Caco-2 (cell line): ENCODE measurements at regions not wholly inside any gene's neighbourhood (a gene's known extent, or its start where the extent isn't known, plus 50 kb on each side); places are given as distances from the start of the nearest gene placed in this dataset.

Experiments used
- BruUV-seq: library from RNA; stranded (reverse); fragments of 400-500 nt; replicated peaks from 2 replicates; lab custom pipeline; 2021; lab: Mats Ljungman, UMichigan
- CTCF ChIA-PET: fragments of 300-600 bp; sonication (Branson Sonifier 250); formaldehyde crosslinking; loops from one replicate; lab custom pipeline; 2022; ENCODE audit warnings: antibody characterized with exemption; lab: Charles Lee
- POLR2A ChIA-PET: fragments of 300-600 bp; sonication (Branson Sonifier 250); formaldehyde crosslinking; loops from one replicate; lab custom pipeline; 2022; ENCODE audit warnings: antibody characterized with exemption; lab: Charles Lee
- DNase-seq, 2 experiments: peaks; one replicate each; pipeline versions ENCODE4 v3.0.0 to v3.0.0-alpha.2; 2020 to 2022
- H3K27me3 ChIP-seq: replicated peaks from 2 replicates; pipeline ENCODE4 v1.6.0; 2011; ENCODE audit warnings: low read length; ENCODE audit not compliant: control insufficient read depth, insufficient read depth
- H3K36me3 ChIP-seq: 2 replicates; pipeline ENCODE4 v1.5.1; 2011; ENCODE audit warnings: low read length; ENCODE audit not compliant: control insufficient read depth, insufficient read depth
- H3K4me1 ChIP-seq: fragments of 250-450 bp; sonication (Bioruptor Pico); 2 replicates; pipeline ENCODE4 v1.5.1; 2020; ENCODE audit warnings: mild to moderate bottlenecking
- H3K4me3 ChIP-seq: 2 replicates; pipeline ENCODE4 v1.5.1; 2011; ENCODE audit warnings: low read depth, mild to moderate bottlenecking, control low read depth, low read length
- H3K9me3 ChIP-seq: fragments of 250-450 bp; sonication (Bioruptor Pico); 2 replicates; pipeline ENCODE4 v1.5.1; 2020; ENCODE audit warnings: mild to moderate bottlenecking, moderate library complexity
- H3K27ac Mint-ChIP-seq: one replicate; pipeline ENCODE4 v1.8.0; 2022; ENCODE audit warnings: mixed read lengths; ENCODE audit not compliant: unreplicated experiment
- H3K27me3 Mint-ChIP-seq: one replicate; pipeline ENCODE4 v1.8.0; 2022; ENCODE audit warnings: mixed read lengths; ENCODE audit not compliant: insufficient read depth, unreplicated experiment
- H3K36me3 Mint-ChIP-seq: one replicate; pipeline ENCODE4 v1.8.0; 2022; ENCODE audit warnings: mild to moderate bottlenecking, mixed read lengths; ENCODE audit not compliant: insufficient read depth, unreplicated experiment
- H3K4me1 Mint-ChIP-seq: one replicate; pipeline ENCODE4 v1.8.0; 2022; ENCODE audit warnings: low read depth, mixed read lengths; ENCODE audit not compliant: unreplicated experiment
- H3K4me3 Mint-ChIP-seq: one replicate; pipeline ENCODE4 v1.8.0; 2022; ENCODE audit warnings: mild to moderate bottlenecking, moderate library complexity, mixed read lengths; ENCODE audit not compliant: unreplicated experiment
- H3K9me3 Mint-ChIP-seq: one replicate; pipeline ENCODE4 v1.8.0; 2022; ENCODE audit warnings: mixed read lengths; ENCODE audit not compliant: unreplicated experiment
- CTCF ChIP-seq, 2 experiments: fragments of 200-600 bp in 1 of 2; IDR thresholded peaks; 1 replicate in 1 of 2; 2 replicates in 1 of 2; pipeline versions ENCODE4 v1.5.1 to v1.8.0; 2011 to 2022; ENCODE audit warnings: antibody characterized with exemption in 1 of 2, control low read depth in 1 of 2, inconsistent platforms in 1 of 2, low read depth in 1 of 2, low read length in 1 of 2, mild to moderate bottlenecking in 1 of 2, moderate library complexity in 1 of 2; ENCODE audit not compliant: insufficient read depth in 1 of 2, severe bottlenecking in 1 of 2, unreplicated experiment in 1 of 2
- intact Hi-C: fragments of 100-400 bp; cut with micrococcal nuclease; formaldehyde crosslinking; loops from one replicate; pipeline ENCODE4 v1.10.0; 2022; ENCODE audit not compliant: unreplicated experiment

DNA sequence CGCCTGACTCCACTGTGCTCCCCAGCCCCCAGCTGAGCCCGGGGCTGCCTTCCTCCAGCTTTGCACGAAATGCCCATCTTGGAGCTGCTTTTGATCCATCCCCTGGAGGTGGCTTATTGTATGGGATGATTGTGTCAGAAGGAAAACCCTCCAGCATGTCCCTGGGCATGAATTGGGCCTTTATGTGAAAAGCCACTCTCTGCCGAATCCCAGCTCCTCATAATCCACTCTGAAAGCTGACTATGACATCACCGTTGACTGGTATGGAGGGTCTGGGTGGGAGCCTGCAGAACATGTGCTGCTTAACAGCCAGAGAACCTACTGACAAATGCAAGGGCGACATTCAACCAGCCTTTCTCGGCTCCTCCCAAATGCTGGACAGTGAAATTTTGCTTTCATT, 74.6 kb downstream of the NENF start:
- intact Hi-C loops: no loop called here

DNA sequence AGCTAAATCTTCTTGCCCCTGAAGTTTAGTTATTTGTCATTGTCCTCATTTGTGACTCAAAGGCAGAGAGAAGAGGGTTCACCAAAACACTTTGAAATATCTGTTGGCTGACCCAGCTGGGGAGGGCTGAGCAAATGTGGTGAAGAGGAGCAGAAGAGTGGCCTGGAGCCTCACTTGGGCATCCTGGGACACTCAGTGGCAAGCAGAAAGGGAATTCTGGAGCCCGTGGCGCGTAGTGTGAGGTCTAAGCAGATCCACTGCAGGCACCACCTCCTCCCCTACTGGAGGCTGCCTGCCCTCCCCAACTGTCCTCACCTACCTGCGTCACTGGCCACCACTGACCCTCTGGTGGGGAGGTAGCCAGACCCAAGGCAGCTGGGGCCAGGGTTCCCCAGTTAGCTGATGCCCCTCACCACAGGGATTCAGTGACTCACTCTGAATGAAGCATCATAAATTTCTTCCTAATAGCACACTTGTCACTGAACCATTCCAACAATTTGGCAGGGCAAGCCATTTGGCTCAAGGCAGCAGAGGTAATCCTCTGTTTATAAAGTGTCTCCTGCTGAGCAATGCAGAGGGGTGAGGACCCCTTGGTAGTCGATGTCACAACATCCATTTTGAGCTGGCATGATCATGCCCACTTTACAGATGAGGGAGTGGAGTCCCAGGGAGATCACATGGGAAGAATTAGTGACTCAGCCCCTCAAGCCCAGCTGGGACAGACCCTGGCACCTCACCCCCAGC, 80.3 kb downstream of the NENF start:
- H3K9me3 ChIP-seq: no peaks in the 10 kb centered on the region
- BruUV-seq: no TSS peak
- no peak for TF ChIP-seq CTCF (IDR thresholded peaks at IDR 0.05; ENCODE audit: insufficient read depth in 1 of 2, low read depth in 1 of 2, low read length in 1 of 2, severe bottlenecking in 1 of 2, unreplicated experiment in 1 of 2)
- Mint-ChIP-seq H3K27ac (no peak overlapping the region), H3K4me3 (no peak overlapping the region), H3K4me1 (peaks cover 10% of the 10 kb centered on the region), H3K27me3 (no peaks in the 10 kb centered on the region), H3K36me3 (no peaks in the 10 kb centered on the region), H3K9me3 (no peaks in the 10 kb centered on the region)
- H3K27me3 ChIP-seq: no peaks in the 10 kb centered on the region
- peaks cover 6% of the 10 kb centered on the region; the same call in 1 of the 2 replicates for H3K4me1 ChIP-seq
- no peaks in the 10 kb centered on the region for H3K36me3 ChIP-seq
- no peak overlapping the region for H3K4me3 ChIP-seq
- intact Hi-C loops: no loop called here
- ChIA-PET POLR2A (no interaction called here), CTCF (no interaction called here)
- DNase-seq: no peak

More for the DNA sequence above, 74.6 kb downstream of the NENF start:
- Mint-ChIP-seq H3K27me3 (no peaks in the 10 kb centered on the region), H3K4me3 (no peak overlapping the region), H3K27ac (no peak overlapping the region), H3K36me3 (no peaks in the 10 kb centered on the region), H3K4me1 (no peaks in the 10 kb centered on the region), H3K9me3 (peaks cover 9% of the 10 kb centered on the region)
- Histone ChIP-seq H3K4me1 (no peaks in the 10 kb centered on the region), H3K9me3 (no peaks in the 10 kb centered on the region), H3K27me3 (no peaks in the 10 kb centered on the region), H3K4me3 (no peak overlapping the region), H3K36me3 (no peaks in the 10 kb centered on the region)
- BruUV-seq: no TSS peak
- no peak for DNase-seq
- TF ChIP-seq CTCF (IDR thresholded peaks at IDR 0.05; ENCODE audit: insufficient read depth in 1 of 2, low read depth in 1 of 2, low read length in 1 of 2, severe bottlenecking in 1 of 2, unreplicated experiment in 1 of 2): no peak
- CTCF ChIA-PET: no interaction called here
- POLR2A ChIA-PET: no interaction called here

DNA sequence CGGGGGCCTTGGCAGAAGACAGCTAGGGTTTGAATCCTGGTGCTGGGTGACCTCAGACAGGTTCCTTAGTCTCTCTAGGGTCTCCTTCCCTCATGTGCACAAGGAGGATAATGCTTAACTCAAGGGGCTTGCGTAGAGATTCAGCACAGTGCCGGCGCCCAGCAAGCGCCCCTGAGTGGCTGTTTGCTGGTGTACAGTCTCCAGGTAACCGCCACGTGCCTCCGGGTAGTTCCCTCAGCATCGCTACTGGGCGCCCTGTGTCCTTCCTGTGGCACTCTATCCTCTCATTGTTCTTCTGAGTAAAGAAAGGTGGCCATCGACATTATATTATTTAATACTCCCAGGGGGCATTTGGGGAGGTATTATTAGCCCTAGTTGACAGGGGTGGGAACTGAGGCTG, 80.9 kb downstream of the NENF start:
- Mint-ChIP-seq H3K27me3 (no peaks in the 10 kb centered on the region), H3K27ac (no peak overlapping the region), H3K9me3 (no peaks in the 10 kb centered on the region), H3K36me3 (no peaks in the 10 kb centered on the region), H3K4me1 (peaks cover 10% of the 10 kb centered on the region), H3K4me3 (no peak overlapping the region)
- no peak for DNase-seq
- no peak for TF ChIP-seq CTCF (IDR thresholded peaks at IDR 0.05; ENCODE audit: insufficient read depth in 1 of 2, low read depth in 1 of 2, low read length in 1 of 2, severe bottlenecking in 1 of 2, unreplicated experiment in 1 of 2)
- Histone ChIP-seq H3K9me3 (no peaks in the 10 kb centered on the region), H3K27me3 (no peaks in the 10 kb centered on the region), H3K4me3 (no peak overlapping the region), H3K4me1 (peaks cover 6% of the 10 kb centered on the region; the same call in 1 of the 2 replicates), H3K36me3 (no peaks in the 10 kb centered on the region)
- POLR2A ChIA-PET: no interaction called here
- intact Hi-C loops: no loop called here
- BruUV-seq: no TSS peak
- CTCF ChIA-PET: no interaction called here
